Body of pancreas (tissue), 4 donors: ENCODE measurements at regions not wholly inside any gene's neighbourhood (a gene's known extent, or its start where the extent isn't known, plus 50 kb on each side); places are given as distances from the start of the nearest gene placed in this dataset.

Experiments
- ATAC-seq: fragments of 150-250 bp; one replicate; pipeline ENCODE4 v1.9.1; 2016
- DNase-seq, 4 donors: peaks; one replicate each; pipeline ENCODE4 v3.0.0-alpha.2; 2019
- H3K27ac ChIP-seq, 4 donors: fragments of 200-600 bp; sonication (generic); 1 replicate in 3 of 4; 2 replicates in 1 of 4; pipeline versions ENCODE4 v1.5.1 to v1.6.1; 2016 to 2019; ENCODE audit warnings: mild to moderate bottlenecking in 1 of 4, mixed read lengths in 1 of 4, moderate library complexity in 1 of 4
- H3K27me3 ChIP-seq, 2 donors: fragments of 200-600 bp; sonication (generic); one replicate each; pipeline ENCODE4 v1.6.0; 2016; ENCODE audit warnings: mild to moderate bottlenecking in 1 of 2
- H3K36me3 ChIP-seq, 2 donors: fragments of 200-600 bp; sonication (generic); replicated peaks in 1 of 2; 2 replicates each; pipeline ENCODE4 v1.5.1; 2016; ENCODE audit warnings: low read depth in 2 of 2; ENCODE audit not compliant: insufficient read depth in 1 of 2
- H3K4me1 ChIP-seq: fragments of 200-600 bp; sonication (generic); one replicate; pipeline ENCODE4 v1.6.0; 2016
- H3K4me3 ChIP-seq, 2 donors: fragments of 200-600 bp; sonication (generic); 1 replicate in 1 of 2; 2 replicates in 1 of 2; pipeline ENCODE4 v1.5.1; 2016 to 2019
- H3K9me3 ChIP-seq, 3 donors: fragments of 200-600 bp; sonication (generic); 1 replicate in 2 of 3; 2 replicates in 1 of 3; pipeline ENCODE4 v1.5.1; 2016
- CTCF ChIP-seq, 7 experiments: fragments of 450-650 bp in 4 of 7; fragments of 200-600 bp in 3 of 7; sonication (generic) in 3 of 7; IDR thresholded peaks; one replicate each; pipeline ENCODE4 v1.5.1; 2016 to 2019; ENCODE audit warnings: antibody characterized with exemption in 7 of 7
- POLR2A ChIP-seq, 3 donors: fragments of 450-650 bp; IDR thresholded peaks; one replicate each; pipeline ENCODE4 v1.6.1; 2016; ENCODE audit warnings: antibody characterized with exemption in 3 of 3, mild to moderate bottlenecking in 2 of 3
- WGBS, 2 donors: methylation state at CpG; one replicate each; pipeline ENCODE4 v1.1.5; 2017; 5-methylcytosine and 5-hydroxymethylcytosine counted together
- intact Hi-C: fragments of 100-400 bp; cut with DNase I; formaldehyde crosslinking; loops from one replicate; pipeline ENCODE4 v1.15.1; 2023

GRCh38 chr10:128398999-128399398, 272.8 kb upstream of the MKI67 start:
- WGBS, 2 donors: 68 to 77% methylated on average over 1 of the region's 1 CpG
- TF ChIP-seq CTCF (IDR thresholded peaks at IDR 0.05) (no peak), POLR2A (IDR thresholded peaks at IDR 0.05) (no peak)

GRCh38 chr10:128400564-128400963, 274.3 kb upstream of the MKI67 start:
- H3K27ac ChIP-seq: no peak overlapping the region
- no peaks in the 10 kb centered on the region for H3K4me1 ChIP-seq
- no peak overlapping the region for H3K4me3 ChIP-seq
- H3K27me3 ChIP-seq: no peaks in the 10 kb centered on the region
- intact Hi-C loops: no loop called here
- ATAC-seq (no peak), DNase-seq (no peak)
- H3K9me3 ChIP-seq: no peaks in the 10 kb centered on the region
- no peaks in the 10 kb centered on the region for H3K36me3 ChIP-seq
- WGBS, 2 donors: 57 to 71% methylated on average over 8 of the region's 8 CpGs
- TF ChIP-seq CTCF (IDR thresholded peaks at IDR 0.05) (no peak), POLR2A (IDR thresholded peaks at IDR 0.05) (no peak)

More at GRCh38 chr10:128398999-128399398, 272.8 kb upstream of the MKI67 start:
- Histone ChIP-seq H3K27me3 (no peaks in the 10 kb centered on the region), H3K36me3 (no peaks in the 10 kb centered on the region), H3K4me3 (no peak overlapping the region), H3K9me3 (no peaks in the 10 kb centered on the region), H3K27ac (no peak overlapping the region), H3K4me1 (no peaks in the 10 kb centered on the region)
- DNase-seq (no peak), ATAC-seq (no peak)
- intact Hi-C loops: no loop called here

DNA sequence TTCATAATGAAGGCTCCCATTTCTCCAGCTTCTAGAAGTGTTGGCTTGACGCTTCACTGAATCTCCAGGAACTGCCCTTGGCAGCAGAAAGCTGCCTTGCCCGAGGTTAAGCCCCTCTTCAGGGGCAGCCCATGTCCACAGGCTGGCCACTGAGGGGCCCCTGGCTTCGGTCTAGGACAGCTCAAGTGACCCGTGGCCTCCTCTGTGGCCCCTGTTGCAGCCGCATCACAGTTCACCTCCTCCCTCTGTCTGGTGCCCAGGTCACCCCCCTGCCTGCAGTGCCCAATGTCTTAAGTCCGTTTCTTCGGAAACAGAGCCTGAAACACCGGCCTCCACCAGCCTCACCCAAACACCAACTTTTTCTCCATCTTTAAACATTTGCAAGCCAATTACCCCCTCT, 279.2 kb upstream of the MKI67 start:
- Histone ChIP-seq H3K4me3 (no peak overlapping the region), H3K27ac (no peak overlapping the region), H3K36me3 (no peaks in the 10 kb centered on the region), H3K4me1 (no peaks in the 10 kb centered on the region), H3K27me3 (no peaks in the 10 kb centered on the region), H3K9me3 (no peaks in the 10 kb centered on the region)
- 54 to 77% methylated on average over 7 to 8 of the region's 8 CpGs for WGBS, 2 donors
- TF ChIP-seq POLR2A (IDR thresholded peaks at IDR 0.05): no peak
- no peak for TF ChIP-seq CTCF (IDR thresholded peaks at IDR 0.05)
- ATAC-seq (no peak), DNase-seq (no peak)
- intact Hi-C loops: no loop called here

DNA sequence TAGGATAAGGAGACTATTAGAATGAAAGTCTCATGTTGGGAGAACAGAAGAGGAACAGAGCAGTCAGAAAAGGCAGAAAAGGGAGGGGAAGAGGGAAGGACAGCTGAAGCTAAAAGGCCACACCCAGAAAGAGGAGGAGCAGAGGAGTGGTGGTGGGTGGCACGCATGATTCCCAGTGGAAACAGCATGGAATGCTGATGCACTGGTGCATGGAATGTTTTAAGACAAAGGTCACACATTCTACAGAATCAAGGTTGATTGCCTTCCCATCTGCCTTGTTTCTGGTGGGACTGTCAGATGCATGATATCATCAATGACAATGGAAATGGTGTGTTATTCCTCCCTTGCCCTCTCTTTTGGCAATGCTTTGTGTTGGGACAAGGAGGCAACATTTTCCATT, 285.4 kb upstream of the MKI67 start:
- H3K9me3 ChIP-seq: no peaks in the 10 kb centered on the region
- H3K27ac ChIP-seq: no peak overlapping the region
- ATAC-seq (no peak), DNase-seq (no peak)
- no peaks in the 10 kb centered on the region for H3K27me3 ChIP-seq
- no peaks in the 10 kb centered on the region for H3K4me1 ChIP-seq
- H3K4me3 ChIP-seq: no peak overlapping the region
- no peaks in the 10 kb centered on the region for H3K36me3 ChIP-seq
- 35 to 48% methylated on average over 1 of the region's 1 CpG for WGBS, 2 donors
- TF ChIP-seq CTCF (IDR thresholded peaks at IDR 0.05) (no peak), POLR2A (IDR thresholded peaks at IDR 0.05) (no peak)
- intact Hi-C loops: no loop called here

DNA sequence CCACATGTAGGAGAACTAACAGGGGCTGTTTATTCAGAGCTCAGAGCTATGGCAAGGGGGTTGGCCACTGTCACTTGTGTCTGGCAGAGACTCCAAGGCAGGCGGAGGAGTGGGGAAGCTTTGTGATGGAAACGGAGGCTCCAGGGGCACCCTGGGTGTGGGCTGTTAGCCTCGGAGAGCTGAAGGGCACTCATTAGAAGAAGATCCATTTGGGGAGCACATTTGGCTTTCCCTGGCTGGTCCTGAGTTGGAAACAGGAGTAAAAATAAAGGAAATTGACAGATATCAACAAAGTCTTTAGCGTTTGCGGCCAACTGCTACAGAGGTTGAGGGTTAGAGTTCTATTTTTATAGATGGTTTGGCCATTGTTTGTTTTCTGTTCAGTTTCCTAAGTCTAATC, 288.3 kb upstream of the MKI67 start:
- WGBS, 2 donors: 68 to 69% methylated on average over 5 of the region's 5 CpGs
- no peak for ATAC-seq

More for the DNA sequence above, 288.3 kb upstream of the MKI67 start:
- no peak for DNase-seq
- Histone ChIP-seq H3K27ac (no peak overlapping the region), H3K4me1 (no peaks in the 10 kb centered on the region), H3K27me3 (no peaks in the 10 kb centered on the region), H3K9me3 (no peaks in the 10 kb centered on the region), H3K4me3 (no peak overlapping the region), H3K36me3 (no peaks in the 10 kb centered on the region)
- intact Hi-C loops: no loop called here
- TF ChIP-seq CTCF (IDR thresholded peaks at IDR 0.05): no peak
- no peak for TF ChIP-seq POLR2A (IDR thresholded peaks at IDR 0.05)
